K562 (cell line): ENCODE measurements at regions not wholly inside any gene's neighbourhood (a gene's known extent, or its start where the extent isn't known, plus 50 kb on each side); places are given as distances from the start of the nearest gene placed in this dataset.

ENCODE experiments used
- ATAC-seq: fragments of 200-7000 bp; cut with Tn5 transposase; 3 replicates; pipeline ENCODE4 v1.9.1; 2020; ENCODE audit warnings: moderate library complexity
- BruUV-seq: library from RNA; stranded (reverse); fragments of 400-500 nt; replicated peaks from 2 replicates; lab custom pipeline; 2021; lab: Mats Ljungman, UMichigan
- CTCF ChIA-PET: fragments of 300-600 bp; formaldehyde crosslinking; extraction: SDS; loops from one replicate; lab custom pipeline; 2021; ENCODE audit warnings: low intra/inter-chr PET ratio; lab: Yijun Ruan, JAX
- POLR2A ChIA-PET: fragments of 300-600, 350-650 bp; sonication (Branson Sonifier 250); formaldehyde crosslinking; extraction: SDS; loops from one replicate; lab custom pipeline; 2021; ENCODE audit warnings: antibody characterized with exemption, inconsistent platforms; lab: Yijun Ruan, JAX
- DNase-seq, 4 experiments: peaks; one replicate each; pipeline versions ENCODE4 v3.0.0 to v3.0.0-alpha.2; 2011 to 2018; ENCODE audit warnings: low spot score in 3 of 4, mixed read lengths in 3 of 4; ENCODE audit errors: extremely low read depth in 1 of 4
- FAIRE-seq: peaks from 2 replicates; lab custom pipeline; 2011; peaks lifted over from hg19 to GRCh38; lab: Jason Lieb, UNC
- H2AFZ ChIP-seq: 2 replicates; pipeline ENCODE4 v1.6.0; 2011; ENCODE audit warnings: low read depth, low read length, control low read depth, inconsistent platforms
- H3K27ac ChIP-seq: fragments of 200-600 bp; 3 replicates; pipeline ENCODE4 v1.8.0; 2011; ENCODE audit warnings: low read depth, mild to moderate bottlenecking, control low read depth, inconsistent platforms, low read length, moderate library complexity, mixed read lengths; ENCODE audit errors: extremely low read depth
- H3K27me3 ChIP-seq, 2 experiments: fragments of 300-600 bp in 1 of 2; 2 replicates in 1 of 2; 3 replicates in 1 of 2; pipeline versions ENCODE4 v1.6.0 to v1.8.0; 2011; ENCODE audit warnings: inconsistent platforms in 2 of 2, low read length in 2 of 2, mild to moderate bottlenecking in 1 of 2, mixed read lengths in 1 of 2, moderate library complexity in 1 of 2; ENCODE audit not compliant: control insufficient read depth in 2 of 2, insufficient read depth in 2 of 2
- H3K36me3 ChIP-seq: fragments of 300-600 bp; 3 replicates; pipeline ENCODE4 v1.8.0; 2011; ENCODE audit warnings: mild to moderate bottlenecking, low read length, inconsistent platforms; ENCODE audit not compliant: control insufficient read depth, insufficient read depth
- H3K4me1 ChIP-seq, 2 experiments: fragments of 200-600 bp in 1 of 2; replicated peaks in 1 of 2; 2 replicates in 1 of 2; 3 replicates in 1 of 2; pipeline versions ENCODE4 v1.5.1 to v1.8.0; 2011; ENCODE audit warnings: inconsistent platforms in 2 of 2, low read length in 2 of 2, mild to moderate bottlenecking in 1 of 2, mixed read lengths in 1 of 2, moderate library complexity in 1 of 2; ENCODE audit not compliant: control insufficient read depth in 2 of 2, insufficient read depth in 2 of 2
- H3K4me2 ChIP-seq: 2 replicates; pipeline ENCODE4 v1.6.1; 2011; ENCODE audit warnings: low read length, control low read depth, inconsistent platforms, mixed read lengths; ENCODE audit not compliant: insufficient read depth
- H3K4me3 ChIP-seq: fragments of 200-600 bp; sonication (generic), shearing (Covaris generic); 2 replicates; pipeline ENCODE4 v1.5.1; 2016; ENCODE audit warnings: control low read depth, inconsistent platforms
- H3K79me2 ChIP-seq: fragments of 200-600 bp; 3 replicates; pipeline ENCODE4 v1.8.0; 2011; ENCODE audit warnings: low read length, inconsistent platforms; ENCODE audit not compliant: control insufficient read depth, insufficient read depth
- H3K9ac ChIP-seq, 2 experiments: 2 replicates each; pipeline versions ENCODE4 v1.6.0 to v1.6.1; 2011; ENCODE audit warnings: low read depth in 2 of 2, low read length in 2 of 2, control low read depth in 1 of 2, inconsistent platforms in 1 of 2, mild to moderate bottlenecking in 1 of 2, mixed read lengths in 1 of 2; ENCODE audit not compliant: insufficient read depth in 1 of 2
- H3K9me1 ChIP-seq: one replicate; pipeline ENCODE4 v1.6.0; 2011; ENCODE audit warnings: inconsistent platforms, mild to moderate bottlenecking, low read length, moderate library complexity; ENCODE audit not compliant: control insufficient read depth, insufficient read depth
- H3K9me3 ChIP-seq: replicated peaks from 2 replicates; pipeline ENCODE4 v1.5.1; 2011; ENCODE audit warnings: low read depth, low read length, inconsistent platforms; ENCODE audit not compliant: control insufficient read depth, insufficient read depth
- H4K20me1 ChIP-seq: replicated peaks from 2 replicates; pipeline ENCODE4 v1.6.1; 2011; ENCODE audit warnings: low read length, inconsistent platforms, mixed read lengths; ENCODE audit not compliant: control insufficient read depth, insufficient read depth
- CTCF ChIP-seq, 3 experiments: IDR thresholded peaks in 2 of 3; conservative IDR thresholded peaks in 1 of 3; 2 replicates each; pipeline ENCODE4 v1.5.1; 2011 to 2012; ENCODE audit warnings: low read length in 3 of 3, mild to moderate bottlenecking in 3 of 3, control low read depth in 2 of 3, improper control_type of control experiment in 1 of 3, inconsistent platforms in 1 of 3, low read depth in 1 of 3, mixed read lengths in 1 of 3, moderate library complexity in 1 of 3; ENCODE audit not compliant: insufficient read depth in 2 of 3
- RAD21 ChIP-seq, 2 experiments: fragments of 250-450 bp in 1 of 2; fragments of 450-650 bp in 1 of 2; sonication (Bioruptor Pico) in 1 of 2; formaldehyde crosslinking in 1 of 2; IDR thresholded peaks in 1 of 2; conservative IDR thresholded peaks in 1 of 2; 2 replicates each; pipeline versions ENCODE4 v1.4.0 to v1.8.0; 2020 to 2022; ENCODE audit warnings: mild to moderate bottlenecking in 2 of 2, moderate library complexity in 1 of 2
- ZNF696 ChIP-seq: fragments of 250-450 bp; sonication (Bioruptor Pico); conservative IDR thresholded peaks from 2 replicates; pipeline ENCODE4 v1.4.0; 2020; ENCODE audit warnings: mild to moderate bottlenecking, moderate library complexity
- WGBS: fragments of 100-300 bp; shearing (Covaris generic); methylation state at CpG from one replicate; pipeline ENCODE4 v1.1.6; 2016; ENCODE audit warnings: low coverage, mixed read lengths; ENCODE audit not compliant: insufficient coverage; ENCODE audit errors: missing lambda C conversion rate; 5-methylcytosine and 5-hydroxymethylcytosine counted together
- in situ Hi-C: fragments of 300-500 bp; cut with MboI; formaldehyde crosslinking; loops from 4 replicates; pipeline ENCODE4 v1.15.0; 2018; ENCODE audit warnings: inconsistent platforms, mixed read lengths
- intact Hi-C: fragments of 100-400 bp; cut with micrococcal nuclease; formaldehyde crosslinking; loops from 2 replicates; pipeline ENCODE4 v1.14.2; 2022

GRCh38 chr16:74226338-74226954 is 70.2 kb upstream of the PSMD7 start:
- Histone ChIP-seq H3K4me2 (no peak overlapping the region), H3K9me3 (no peaks in the 10 kb centered on the region), H3K27me3 (peaks cover 4 to 7% of the 10 kb centered on the region in 2 experiments; a peak in 3 of 5 replicates), H3K4me3 (no peak overlapping the region), H3K27ac (no peak overlapping the region), H3K9me1 (no peaks in the 10 kb centered on the region), H3K36me3 (no peaks in the 10 kb centered on the region), H3K9ac (no peak overlapping the region), H3K79me2 (no peaks in the 10 kb centered on the region), H3K4me1 (no peaks in the 10 kb centered on the region), H2AFZ (no peak overlapping the region), H4K20me1 (no peaks in the 10 kb centered on the region)
- ATAC-seq (no peak), FAIRE-seq (no peak), DNase-seq (peak in 1 of 4 experiments; percentile 8)
- 2% methylated on average over 6 of the region's 6 CpGs for WGBS
- ChIA-PET POLR2A (interaction anchor here (0.6 to 0.8 kb wide), 2 partner anchors 9 to 269 kb away, joined by 3 read pairs; no protein-coding TSS in a partner anchor), CTCF (interaction anchor here (0.6 kb wide), 1 partner anchor 119 kb away, joined by 3 read pairs; no protein-coding TSS in a partner anchor)
- in situ Hi-C loops, result no loop called here
- intact Hi-C loops, result no loop called here
- BruUV-seq, result no TSS peak
- TF ChIP-seq CTCF (IDR thresholded peaks at IDR 0.05 in 2 of 3, conservative IDR thresholded peaks at IDR 0.05 in 1 of 3; ENCODE audit: insufficient read depth in 2 of 3, low read depth in 1 of 3, low read length in 3 of 3) (peak in 2 of 3 experiments; percentile 21 to 50; a peak in 3 of 6 replicates), ZNF696 (CRISPR knock-in tag) (no peak), RAD21 (CRISPR knock-in tag; conservative IDR thresholded peaks at IDR 0.05 in 1 of 2, IDR thresholded peaks at IDR 0.05 in 1 of 2) (peak in 1 of 2 experiments; percentile 41; a peak in 2 of 4 replicates)
